Stimulated activated CD8-positive, alpha-beta memory T cell treated with anti-CD3 and anti-CD28 coated beads, Interleukin-7, amount 100 ng/mL, for 24 hours (primary cell): ENCODE measurements at regions not wholly inside any gene's neighbourhood (a gene's known extent, or its start where the extent isn't known, plus 50 kb on each side); places are given as distances from the start of the nearest gene placed in this dataset.

Source experiments
- DNase-seq: peaks from one replicate; pipeline ENCODE4 v3.0.0-alpha.2; 2020; ENCODE audit warnings: low read depth

DNA sequence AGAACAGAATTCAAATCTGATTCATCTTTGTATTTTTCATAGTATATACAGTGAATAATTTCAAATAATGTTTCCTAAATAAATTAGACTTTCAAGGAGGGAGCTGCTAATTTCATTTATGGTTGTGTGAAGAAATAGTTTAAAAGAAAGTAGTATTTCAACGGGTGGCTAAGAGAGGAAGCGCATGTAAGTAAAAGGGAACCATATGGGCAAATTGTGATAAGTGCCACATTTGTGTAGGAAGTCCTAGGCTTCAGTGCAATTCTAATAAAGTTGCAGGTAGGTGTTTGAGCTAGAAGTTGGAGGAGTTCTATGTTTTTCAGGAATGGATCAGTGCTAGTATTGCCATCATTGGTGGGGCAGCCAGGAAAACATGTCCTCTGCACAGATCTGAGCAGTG lies 178.8 kb upstream of the PRDM1 start:
- no peak for DNase-seq

DNA sequence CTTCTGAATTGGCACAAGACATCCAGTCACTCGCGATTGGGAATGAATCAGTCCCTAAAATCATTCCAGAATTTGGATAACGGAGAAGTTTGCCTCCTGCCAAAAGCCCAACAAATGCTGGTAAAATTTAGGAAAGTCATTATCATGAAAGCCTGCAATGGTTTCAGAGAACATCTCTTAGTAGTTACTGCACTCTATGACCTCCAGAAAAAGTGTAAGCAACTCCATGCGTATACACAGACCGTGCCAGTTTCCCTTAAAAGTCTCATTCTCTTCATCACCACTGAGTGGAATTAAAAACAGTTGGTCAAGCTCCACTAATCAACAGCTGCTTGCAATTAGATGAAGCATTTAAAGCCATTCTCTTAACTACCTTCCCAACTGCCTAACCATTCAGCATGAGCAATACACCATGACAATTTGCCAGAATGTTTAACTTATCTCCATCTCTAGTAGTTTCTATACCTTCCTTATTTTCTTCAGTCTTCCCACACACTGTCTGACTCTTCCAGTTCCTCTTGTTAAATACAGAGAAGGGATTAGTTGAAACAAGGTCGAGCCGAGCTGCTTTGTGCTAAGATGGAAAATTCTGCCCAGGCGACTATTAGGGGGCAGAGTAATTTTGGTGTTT lies 183.6 kb upstream of the PRDM1 start:
- DNase-seq = no peak

DNA sequence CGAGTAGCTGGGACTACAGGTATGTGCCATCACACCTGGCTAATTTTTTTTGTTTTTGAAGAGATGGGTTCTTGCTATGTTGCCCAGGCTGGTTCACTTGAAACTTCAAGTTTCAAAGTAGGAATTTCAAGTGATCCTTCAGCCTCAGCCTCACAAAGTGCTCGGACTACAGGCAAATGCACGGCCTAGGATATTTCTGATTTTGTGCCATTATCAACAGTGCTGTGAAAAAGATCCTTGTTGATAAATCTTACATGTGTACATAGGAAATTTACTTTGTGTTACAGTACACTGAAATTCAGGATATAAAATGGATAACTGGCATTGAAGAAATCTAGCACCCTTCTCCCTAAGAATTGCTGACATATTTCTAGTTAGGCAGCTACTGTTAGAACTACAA lies 184.6 kb upstream of the PRDM1 start:
- DNase-seq = no peak

DNA sequence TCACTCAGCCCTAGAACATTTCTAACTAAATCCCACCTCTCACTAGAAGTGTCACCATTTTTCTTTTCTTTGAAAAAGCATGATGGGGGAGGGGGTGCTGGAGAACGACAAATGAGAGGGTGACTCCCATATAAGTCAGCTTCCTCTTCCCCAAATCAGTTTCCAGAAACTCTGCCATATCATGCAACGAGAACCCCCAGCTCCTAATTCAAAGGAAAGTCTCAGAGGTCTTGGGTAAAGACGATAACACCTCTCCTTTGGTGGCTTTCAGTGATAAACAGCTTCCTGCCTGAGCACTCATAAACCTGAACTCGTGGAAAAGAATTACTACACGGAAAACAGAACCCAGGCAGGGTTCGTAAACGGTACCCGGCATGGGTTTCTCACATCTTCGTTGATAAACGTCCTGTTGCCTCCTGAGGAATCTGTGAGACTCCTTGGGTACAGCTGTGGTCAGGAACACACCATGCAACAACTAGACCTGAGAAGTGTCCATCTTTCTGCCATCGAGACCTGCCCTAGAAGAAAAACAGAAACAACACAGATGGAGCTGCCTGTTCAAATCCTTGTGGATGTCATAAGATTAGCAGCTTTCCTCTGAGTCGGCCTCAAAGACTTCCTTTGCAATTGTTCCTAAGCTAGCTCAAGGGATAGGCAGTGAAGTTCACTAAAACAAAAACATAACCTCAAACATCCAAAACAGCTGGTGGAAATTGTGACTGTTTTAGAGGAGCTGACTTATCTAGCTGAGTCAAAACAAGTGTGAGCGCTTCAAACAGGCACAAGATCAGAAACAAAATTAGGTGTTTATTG lies 185.8 kb upstream of the PRDM1 start:
- no peak for DNase-seq

DNA sequence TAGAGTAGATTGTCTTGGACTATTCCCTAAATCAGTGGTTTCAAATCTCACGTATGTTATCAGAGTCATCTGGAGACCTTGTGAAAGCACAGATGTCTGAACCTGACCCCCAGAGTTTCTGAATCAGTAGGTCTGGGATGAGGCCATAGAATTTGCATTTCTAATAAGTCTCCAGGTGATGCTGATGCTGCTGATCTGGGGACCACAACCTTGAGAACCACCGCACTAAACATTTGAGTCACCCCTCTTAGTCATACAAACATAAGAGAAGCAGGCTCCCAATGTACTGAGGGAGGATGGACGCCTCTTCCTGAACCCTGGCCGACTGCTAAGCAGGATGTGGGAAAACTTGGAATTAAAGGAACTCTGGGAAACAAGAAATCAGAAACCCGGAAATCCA lies 187.8 kb upstream of the PRDM1 start:
- DNase-seq = no peak

DNA sequence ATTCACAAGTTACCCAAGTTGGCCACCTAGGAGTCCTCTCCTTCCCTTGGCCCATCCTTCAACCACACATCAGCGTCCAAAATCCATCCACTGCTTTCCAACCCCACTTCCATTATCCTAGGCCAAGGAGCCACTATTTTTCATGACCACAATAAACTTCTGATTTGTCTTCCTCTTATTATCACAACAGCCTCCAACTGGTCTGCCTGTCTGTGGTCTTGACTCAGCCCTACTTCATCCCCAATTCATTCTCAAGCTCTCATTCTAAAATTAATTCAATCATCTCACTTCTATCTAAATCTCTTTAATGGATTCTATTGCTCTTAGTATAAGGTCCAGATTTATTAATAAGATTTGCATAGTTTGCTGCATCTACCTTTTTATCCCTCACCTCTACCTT lies 189.0 kb upstream of the PRDM1 start:
- no peak for DNase-seq

DNA sequence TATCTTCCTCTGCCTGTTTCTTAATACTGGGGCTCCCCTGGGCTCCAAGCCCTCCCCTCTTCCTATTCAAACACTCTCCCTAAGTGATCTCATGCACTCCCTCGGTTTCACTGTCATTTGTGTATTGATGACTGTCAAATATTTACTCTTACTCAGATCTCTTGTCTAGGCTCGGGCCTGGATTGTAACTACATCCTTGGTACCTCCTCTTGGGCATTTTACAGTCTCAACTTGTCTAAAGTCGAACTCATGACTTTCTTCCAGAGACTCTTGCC lies 189.4 kb upstream of the PRDM1 start:
- DNase-seq = no peak

DNA sequence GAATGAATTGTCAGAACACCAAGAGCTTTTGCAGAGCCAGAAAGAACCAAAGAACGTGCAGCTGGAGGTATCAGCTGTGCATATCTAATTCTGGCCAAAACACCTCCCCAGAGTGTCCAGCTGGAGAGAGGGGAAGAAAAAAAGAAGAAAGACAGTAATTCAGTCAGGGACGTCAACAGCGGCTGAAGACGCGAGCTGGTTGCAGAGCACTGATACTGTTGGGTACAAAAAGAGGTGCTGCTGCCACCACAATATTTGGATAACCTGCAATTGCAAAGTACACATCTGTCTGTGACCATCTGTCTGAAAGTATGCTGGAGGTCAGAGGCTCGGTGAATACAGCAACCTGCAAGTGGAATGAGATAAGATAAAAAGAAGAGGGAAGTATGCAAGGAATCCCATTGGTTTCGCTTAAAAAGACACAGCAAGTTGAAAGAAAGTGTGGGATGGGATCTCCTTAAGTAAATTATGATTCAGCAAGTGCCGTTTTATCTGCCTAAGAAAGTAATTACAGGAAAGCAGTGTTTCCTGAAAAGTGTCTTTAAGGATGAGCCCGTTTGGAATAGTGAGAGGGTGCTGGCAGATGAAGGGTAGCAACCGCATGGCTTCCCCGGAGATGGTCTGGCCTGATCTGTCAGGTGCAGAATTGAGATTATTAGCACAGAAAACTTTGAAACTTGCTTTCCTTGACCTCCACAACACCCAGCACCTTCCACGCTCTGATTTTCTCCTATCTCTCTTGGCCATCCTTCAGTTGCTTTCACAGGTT lies 189.9 kb upstream of the PRDM1 start:
- no peak for DNase-seq

DNA sequence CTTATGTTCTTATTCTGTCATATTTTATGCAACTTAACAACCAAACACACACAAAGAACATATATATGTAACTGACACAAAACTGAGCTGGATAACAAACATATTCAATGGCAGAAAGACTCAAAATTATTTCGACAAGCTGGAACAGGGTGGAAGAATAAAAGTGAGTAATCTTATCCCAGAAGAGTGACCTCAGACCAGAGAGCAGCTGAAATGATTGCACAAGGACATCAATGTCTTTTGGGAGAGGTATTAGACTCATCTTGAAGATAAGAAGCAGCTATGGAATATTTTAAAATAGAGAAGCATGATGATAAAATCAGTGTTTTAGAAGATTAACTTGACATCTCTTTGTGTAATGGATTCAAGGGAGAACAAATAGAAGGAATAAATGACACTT lies 191.6 kb upstream of the PRDM1 start:
- DNase-seq = no peak

DNA sequence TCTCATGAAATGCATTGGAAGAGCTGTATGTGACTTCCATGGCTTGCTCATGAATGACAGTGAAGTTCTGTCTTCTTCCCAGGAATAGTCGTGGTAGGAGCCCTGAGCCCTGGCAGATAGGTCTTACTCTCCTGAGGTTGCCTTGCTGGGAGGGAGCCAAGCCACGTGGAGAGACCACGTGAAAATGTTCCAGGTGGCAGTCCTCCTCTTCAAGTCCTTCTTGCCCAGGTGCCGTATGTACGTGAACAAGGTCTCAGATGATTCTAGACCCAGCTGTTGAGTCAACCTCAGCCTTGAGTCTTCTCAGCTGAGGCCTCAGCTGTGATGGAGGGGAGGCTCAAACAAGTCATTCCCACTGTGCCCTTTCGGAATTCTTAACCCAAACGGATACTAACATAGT lies 192.4 kb upstream of the PRDM1 start:
- DNase-seq = no peak

DNA sequence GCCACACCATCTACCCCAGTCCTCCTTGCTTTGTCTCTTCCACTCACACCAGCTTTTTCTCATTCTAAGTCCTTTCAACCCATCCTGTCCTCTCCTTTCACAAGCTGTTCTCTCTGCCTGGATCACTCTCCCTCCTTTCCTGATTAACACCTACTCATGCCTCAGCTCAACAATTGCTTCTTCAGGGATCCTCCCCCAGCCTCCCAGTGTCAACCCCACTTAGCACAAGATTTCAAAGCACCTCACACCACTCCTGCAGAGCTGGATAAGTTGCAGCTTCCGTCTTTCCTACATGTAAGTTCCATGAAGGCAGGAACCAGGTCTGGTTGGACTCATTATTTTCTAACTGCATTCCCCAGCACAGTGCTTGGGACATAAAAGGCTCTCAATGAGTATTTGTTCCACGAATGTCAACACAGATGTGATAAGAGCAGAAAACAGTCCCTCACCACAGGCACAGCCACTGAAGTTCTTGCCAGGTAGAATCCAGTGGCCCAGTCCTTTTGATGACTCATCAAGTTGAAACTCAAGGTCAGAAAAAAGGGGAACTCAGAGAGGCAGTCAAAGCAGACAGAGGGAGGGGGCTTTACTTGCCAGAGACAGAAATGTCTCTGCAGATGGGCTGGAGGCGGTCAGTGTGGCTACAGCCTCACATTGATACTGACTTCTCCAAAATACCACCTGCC lies 193.4 kb upstream of the PRDM1 start:
- no peak for DNase-seq

DNA sequence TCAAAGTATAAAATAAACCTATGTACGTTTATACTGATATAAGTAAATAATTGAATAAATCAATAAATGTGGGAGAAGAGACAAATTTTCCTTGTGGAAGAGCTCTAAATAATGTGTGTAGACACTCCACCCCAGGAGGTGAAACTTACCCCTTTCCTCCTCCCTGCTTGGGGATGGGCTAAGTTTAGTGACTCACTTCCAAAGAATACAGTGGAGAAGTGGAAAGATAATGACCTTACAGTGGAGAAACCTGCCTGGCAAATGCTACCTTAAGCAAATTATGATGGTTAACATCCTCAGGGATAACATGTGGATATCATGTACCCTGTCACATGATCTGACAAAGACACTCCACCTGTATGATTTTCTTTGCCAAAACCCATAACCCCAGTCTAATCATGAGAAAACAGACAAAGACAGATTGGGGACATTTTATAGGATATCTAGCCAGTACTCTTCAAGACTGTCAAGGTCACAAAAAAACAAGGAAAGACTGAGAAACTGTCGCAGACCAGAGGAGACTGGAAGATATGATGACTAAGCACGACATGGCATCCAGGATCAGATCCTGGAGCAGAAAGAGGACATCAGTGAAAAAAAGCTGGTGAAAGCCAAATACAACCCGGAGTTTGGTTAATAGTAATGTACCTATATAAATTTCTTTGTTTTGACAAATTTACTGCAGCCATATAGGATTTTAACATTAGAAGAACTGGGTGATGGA lies 195.5 kb upstream of the PRDM1 start:
- DNase-seq = no peak

DNA sequence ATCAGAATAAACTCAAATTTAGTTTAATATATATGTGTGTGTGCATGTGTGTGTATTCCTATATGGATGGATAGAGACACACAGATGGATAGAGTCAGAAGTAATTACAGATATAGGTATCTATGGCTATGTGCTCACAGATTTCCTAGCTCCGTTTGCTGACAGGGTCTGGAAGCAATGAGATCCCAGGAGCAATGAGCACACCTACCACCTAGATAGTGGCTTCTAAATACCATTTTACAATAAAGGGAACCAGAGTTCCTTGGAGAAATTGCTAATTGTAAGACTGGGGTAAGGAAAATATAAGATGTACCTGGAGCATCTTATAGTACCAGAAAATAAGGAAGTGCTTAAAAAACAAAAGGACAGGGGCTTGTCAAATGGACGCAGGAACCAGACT lies 196.2 kb upstream of the PRDM1 start:
- DNase-seq = no peak

DNA sequence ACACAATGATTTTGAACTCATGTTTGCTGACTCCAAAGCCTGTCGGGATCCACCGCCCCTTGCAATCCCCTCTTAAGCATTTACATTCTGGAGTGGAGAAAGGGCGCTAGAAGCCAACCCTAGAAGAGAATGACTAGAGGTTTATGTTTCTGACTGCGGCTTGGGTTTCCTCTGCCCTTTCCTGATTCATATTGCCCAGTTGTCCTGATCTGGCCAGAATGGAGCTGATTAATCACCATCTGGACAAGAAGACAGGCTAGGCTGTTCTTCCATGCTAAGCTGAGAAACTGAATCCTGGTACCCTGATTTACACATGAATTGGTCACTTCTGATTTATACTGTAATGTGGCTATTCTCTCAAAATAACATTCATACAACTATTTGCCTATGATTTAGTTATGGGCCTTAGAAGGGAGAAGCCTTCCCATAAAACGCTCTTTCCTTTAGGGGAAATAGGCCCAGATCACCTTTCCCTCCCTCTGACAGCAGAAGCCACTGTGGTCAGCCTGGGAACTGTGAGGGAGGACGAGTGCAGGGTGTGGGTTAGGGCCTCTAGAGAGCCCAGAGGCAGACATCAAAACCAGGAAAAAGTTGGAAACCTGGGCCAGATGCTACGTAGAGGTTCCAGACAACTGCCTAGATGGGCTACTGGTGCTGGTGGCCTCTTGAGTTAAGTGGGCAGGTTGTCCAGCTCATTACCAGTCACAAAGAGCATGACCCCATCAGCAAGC lies 199.2 kb upstream of the PRDM1 start:
- DNase-seq = no peak

DNA sequence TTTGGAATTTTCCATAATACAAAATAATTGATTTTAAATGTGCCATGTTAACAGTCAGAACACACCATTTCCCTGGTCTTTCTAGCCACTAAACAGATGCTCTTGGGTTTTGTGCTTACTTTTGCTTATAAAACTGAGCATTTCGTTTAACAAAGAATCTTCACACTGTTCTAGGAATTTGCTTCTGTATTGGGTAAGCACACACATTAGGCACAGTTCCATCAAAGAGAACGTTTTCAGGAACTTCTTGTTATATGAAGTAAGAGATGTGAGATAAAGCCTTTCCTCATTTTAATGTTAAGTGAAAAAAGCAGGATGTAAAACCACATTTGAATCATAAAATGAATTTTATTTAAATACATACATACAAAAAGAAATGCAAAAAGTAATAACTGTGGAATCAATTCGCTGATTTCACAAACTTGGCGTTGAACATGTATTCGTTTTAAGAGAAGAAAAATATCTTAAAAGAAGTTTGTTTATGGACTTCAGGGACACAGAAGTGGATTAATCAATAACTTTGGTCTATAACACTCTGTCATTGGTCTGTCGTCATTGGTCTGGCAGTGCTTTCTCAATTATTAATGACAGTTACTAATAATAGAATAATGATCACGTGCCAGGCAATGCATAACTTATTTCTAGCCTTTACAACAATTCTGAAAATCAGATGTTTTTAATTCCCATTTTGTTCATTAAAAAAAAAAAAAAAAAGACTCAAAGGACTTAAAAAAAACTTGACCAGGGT lies 199.9 kb upstream of the PRDM1 start:
- no peak for DNase-seq

DNA sequence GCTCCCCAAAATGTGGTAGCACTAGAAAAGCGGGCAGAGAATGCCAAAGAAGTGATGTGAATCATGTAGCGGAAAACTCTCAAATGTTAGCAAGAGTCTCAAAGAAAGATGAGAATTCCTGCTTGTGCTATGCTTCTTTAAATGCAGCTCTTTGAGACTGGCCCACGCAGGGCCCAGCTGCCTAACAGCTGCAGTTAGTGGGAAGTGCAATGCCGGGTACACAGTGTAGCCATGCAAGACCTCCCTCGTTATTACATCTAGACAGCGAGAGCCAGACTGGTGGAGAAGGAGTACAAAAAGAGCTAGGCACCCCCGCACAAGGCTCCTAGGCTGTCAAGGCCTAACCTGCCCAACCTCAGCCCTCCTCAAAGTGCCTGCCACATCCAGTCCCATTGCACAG lies 201.7 kb upstream of the PRDM1 start:
- DNase-seq = no peak

DNA sequence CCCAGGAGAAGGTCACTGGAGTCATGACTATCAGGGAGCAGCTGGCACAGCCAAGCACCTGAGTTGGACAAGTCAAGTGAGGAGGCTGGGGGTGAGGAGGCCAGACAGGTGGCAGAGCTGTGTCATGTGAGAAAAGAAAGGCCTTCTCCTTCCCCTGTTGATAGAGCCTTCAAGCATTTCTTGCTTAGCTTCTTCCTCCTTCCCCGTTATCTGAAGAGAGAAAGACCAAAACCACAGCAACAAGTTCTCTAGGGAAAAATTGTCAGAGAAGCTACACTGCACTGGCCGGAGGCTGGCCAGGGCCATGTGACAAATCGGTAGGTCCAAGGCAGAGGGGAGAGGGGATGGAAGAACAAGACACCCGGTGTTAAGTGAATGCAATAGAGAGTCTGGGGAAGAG lies 202.1 kb upstream of the PRDM1 start:
- DNase-seq = no peak

DNA sequence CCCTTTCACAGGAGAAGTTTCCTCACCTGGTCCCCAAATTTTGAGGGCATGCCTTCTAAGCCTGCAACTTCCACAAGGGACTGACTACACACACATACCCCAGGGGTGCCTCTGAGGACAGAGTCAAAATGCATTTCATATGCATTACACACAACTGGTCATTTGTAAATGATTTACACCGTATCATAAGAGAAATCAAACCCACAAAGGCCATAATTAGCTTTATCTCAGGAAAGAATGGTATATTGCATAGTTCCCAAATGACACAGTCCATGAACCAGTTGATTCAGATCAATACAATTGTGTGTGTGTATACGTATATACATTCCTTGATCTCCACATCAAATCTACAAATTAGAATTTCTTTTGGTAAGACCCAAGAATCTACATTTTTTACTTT lies 203.3 kb upstream of the PRDM1 start:
- no peak for DNase-seq

DNA sequence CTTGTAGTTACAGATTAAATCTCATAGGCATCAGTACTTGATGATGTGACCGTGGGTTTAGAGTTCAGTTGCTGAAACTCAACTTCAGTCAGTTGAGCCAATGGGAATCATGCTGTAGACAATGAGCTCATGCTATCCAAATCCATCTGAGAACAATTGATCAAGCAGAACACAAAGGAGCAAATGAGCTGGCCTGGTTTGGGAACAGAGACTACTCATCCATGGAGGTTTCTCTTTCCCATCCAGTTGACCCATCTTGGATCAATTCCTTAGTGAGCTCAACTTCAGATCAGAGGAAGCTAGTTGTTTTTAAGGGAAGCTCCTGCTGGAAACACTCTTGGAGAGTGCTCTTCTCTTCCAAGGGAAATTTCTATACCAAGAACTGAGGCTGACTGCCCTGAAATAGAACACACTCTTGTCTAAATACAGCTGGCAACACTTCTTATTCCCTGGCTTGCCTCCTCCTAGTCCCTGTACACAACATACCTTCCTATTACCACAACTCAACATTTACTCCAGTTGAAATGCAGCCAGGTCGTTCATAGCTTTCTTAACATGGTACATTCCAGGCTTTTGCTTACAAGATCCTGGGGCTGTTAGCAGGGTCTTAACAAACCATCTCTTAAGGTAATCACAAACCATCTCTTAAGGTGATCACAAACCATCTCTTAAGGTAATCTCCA lies 203.9 kb upstream of the PRDM1 start:
- DNase-seq = no peak

DNA sequence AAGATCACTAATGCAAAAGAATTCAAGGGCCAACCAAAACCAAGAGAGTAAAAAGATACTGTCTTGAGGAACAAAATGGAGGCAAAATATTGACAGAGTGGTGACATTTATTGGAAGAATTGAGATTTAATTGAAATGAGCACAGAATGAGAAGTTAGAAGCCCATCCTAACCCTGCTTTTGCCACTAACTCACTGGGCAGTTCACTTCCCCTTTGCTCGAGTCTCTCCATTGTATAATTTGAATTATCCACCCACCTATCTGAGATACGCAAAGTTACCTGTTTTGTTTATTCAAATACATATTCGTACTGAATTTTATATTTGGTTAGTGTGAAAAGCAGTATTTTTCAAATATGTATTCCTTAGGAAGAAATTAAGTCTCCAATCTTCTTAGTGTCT lies 204.5 kb upstream of the PRDM1 start:
- no peak for DNase-seq
